GM10266 (cell line): ENCODE measurements at regions not wholly inside any gene's neighbourhood (a gene's known extent, or its start where the extent isn't known, plus 50 kb on each side); places are given as distances from the start of the nearest gene placed in this dataset.

Experiments
- DNase-seq: peaks from one replicate; pipeline ENCODE4 v3.0.0; 2012; ENCODE audit errors: extremely low spot score
- TF ChIP-seq, protein P1 (sequence below): IDR thresholded peaks from 2 replicates; pipeline ENCODE4 v1.5.1; 2012; ENCODE audit warnings: mild to moderate bottlenecking, low read depth; ENCODE audit not compliant: control insufficient read depth, insufficient read depth; ENCODE audit errors: missing control alignments

DNA sequence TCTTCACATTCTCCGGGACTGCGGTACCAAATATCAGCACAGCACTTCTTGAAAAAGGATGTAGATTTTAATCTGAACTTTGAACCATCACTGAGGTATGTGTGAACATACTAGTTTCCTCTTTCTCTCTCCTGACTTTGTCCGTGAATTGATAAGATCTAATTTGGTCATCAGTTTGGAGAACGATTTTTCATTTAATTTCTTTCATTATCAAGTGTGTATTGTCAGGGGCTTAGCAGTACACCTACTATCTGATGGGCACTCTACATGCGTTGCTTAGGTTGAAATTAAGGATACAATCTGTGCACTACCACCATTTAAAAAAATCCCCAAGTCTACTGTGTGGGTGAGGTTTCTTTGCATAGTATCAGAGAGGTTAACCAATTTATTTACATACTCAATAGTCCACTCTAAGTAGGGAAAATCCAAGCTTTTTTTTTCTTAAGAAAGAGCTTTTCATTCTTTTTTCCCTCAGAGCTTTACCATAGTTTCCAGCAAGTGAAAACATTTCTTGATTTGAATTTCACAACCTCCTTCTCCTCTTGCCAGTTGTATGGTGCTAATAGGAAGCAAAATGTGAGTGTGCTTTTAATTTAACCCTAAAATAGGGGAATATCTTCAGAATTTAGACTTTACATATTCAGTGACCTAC lies 105.4 kb upstream of the ESR1 start:
- DNase-seq = peak; percentile 25
- TF ChIP-seq, protein P1, sequence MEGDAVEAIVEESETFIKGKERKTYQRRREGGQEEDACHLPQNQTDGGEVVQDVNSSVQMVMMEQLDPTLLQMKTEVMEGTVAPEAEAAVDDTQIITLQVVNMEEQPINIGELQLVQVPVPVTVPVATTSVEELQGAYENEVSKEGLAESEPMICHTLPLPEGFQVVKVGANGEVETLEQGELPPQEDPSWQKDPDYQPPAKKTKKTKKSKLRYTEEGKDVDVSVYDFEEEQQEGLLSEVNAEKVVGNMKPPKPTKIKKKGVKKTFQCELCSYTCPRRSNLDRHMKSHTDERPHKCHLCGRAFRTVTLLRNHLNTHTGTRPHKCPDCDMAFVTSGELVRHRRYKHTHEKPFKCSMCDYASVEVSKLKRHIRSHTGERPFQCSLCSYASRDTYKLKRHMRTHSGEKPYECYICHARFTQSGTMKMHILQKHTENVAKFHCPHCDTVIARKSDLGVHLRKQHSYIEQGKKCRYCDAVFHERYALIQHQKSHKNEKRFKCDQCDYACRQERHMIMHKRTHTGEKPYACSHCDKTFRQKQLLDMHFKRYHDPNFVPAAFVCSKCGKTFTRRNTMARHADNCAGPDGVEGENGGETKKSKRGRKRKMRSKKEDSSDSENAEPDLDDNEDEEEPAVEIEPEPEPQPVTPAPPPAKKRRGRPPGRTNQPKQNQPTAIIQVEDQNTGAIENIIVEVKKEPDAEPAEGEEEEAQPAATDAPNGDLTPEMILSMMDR = no peak

DNA sequence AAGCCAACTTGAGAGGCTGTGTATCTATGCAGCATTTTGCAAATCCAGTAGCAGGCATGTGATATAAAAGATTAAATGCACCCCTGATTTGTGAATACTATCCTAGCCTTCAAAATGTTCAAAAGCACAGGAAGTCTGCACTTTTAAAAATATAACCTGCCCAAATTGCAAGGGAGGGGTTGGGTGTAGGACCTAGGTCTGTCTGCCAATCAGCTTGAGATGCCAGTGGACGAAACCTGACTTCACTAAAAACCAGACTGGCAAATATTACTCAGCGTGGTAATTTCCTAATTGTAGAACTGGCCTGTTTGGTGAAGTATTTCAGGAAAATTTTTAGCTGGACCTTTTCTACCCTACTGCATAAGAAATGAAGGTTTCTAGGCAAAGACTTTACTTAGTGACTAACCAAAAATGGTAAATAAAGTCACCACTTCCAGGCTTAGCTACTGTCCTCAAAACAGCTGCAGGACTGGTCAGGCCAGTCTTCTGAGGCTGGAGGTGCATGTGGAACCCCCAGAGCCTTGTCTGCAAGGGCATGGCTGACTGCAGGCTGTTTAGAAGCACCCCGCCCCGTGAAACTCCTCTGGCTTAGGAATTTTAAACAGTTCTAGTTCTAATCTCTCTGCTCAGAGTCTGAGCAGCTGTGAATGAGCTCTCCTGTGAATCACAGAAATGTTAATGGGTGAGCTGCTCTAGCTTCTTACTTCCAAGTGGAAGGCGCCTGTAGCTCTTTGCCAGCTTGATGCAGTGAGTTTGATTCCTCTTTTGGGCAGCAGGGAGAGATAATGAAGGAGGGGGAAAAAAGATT lies 104.4 kb upstream of the ESR1 start:
- DNase-seq = no peak

DNA sequence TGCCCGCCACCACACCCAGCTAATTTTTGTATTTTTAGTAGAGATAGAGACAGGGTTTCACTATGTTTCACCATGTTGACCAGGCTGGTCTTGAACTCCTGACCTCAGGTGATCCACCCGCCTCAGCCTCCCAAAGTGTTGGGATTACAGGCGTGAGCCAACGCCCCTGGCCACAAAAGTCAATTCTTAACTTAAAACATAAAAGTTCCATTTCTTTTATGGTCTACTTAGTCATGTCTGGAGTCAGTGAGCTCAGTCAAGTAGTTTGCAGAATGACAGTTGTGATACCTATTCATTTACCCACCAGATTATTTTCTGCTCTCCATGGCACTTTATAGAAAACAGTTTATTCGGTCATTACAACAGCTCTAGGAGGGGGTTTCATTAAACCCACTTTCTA lies 103.1 kb upstream of the ESR1 start:
- no peak for DNase-seq
- TF ChIP-seq, protein P1 = no peak

More for the DNA sequence above, 104.4 kb upstream of the ESR1 start:
- TF ChIP-seq, protein P1 = no peak

DNA sequence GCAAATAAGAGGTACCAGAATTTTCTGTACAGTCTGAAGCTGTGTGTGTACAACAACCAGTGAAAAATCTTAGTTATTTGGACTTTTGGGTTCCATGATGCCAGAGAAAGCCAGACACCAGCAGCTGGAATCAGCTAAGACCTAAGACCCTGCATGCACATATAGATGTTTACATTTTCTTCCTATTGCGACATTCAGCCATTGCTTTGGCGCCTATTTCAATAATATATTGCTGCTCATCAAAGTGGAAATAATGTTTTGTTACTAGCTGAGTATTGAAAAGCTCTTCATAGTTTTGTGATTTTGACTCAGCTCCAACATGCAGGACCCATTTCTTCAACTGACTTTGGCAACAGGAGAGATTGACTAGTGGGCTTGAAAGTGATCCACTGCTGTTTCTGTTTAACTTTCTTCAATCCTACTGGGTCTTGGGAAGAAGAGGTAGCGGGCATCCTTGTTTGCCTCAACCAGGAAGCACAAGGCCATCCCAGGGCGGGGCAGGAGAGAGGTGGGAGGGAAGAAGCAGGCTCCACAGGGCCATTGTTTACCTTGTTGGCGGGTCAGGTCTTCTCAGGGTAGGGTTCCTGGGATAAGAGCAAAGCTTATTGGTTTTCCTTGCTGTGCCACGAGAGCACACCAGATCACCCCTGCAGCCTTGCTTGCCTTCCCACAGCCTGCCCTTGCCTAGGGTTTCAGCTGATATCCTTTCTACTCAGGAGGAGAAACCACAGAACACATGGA lies 101.3 kb upstream of the ESR1 start:
- no peak for DNase-seq
- TF ChIP-seq, protein P1 = no peak

DNA sequence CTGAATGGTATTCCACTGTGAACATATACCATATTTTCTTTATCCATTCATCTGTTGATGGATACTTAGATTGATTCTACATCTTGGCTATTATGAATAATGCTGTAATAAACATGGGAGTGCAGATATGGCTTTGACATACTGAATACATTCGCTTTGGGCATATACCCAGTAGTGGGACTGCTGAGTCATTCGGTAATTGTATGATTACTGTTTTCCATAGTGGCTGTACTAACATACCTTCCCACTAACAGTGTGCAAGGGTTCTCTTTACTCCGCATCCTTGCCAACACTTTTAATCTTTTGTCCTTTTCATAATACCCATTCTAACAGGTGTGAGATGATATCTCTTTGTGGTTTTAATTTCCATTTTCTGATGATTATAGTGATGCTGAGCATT lies 98.2 kb upstream of the ESR1 start:
- TF ChIP-seq, protein P1 = no peak
- DNase-seq = no peak

DNA sequence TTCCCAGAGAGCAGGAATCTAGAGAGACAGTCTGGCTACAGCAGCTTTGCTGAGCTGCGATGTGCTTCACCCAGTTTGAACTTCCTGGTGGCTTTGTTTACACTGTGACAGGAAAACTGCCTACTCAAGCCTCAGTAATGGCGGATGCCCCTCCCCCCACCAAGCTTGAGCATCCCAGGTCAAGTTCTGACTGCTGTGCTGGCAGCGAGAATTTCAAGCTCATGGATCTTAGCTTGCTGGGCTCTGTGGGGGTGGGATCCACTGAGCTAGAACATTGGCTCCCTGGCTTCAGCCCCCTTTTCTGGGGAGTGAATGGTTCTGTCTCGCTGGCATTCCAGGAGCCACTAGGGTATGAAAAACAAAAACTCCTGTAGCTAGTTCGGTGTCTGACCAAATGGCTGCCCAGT lies 91.0 kb upstream of the ESR1 start:
- TF ChIP-seq, protein P1 = no peak
- DNase-seq = no peak
